ENCODE measurements at regions not wholly inside any gene's neighbourhood (a gene's known extent, or its start where the extent isn't known, plus 50 kb on each side); places are given as distances from the start of the nearest gene placed in this dataset.

DNA sequence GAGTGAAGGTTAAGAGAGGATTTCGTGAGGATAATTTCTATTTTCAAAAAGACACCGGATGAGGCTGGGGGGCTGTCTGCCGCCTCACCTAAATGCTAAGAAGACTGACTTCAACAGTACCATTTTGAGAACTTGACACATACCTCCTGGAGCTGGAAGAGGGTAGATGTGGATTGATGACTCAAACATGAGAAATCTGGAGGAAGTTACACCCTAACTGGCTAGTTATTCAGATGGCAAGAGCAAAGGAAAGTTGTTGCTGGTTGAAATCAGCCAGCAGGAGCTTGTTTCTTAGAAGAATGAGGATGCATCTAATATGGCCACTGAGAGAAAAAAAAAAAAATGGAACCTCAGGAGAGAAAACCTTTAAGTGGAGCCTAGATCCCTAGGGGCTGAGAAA lies 76.2 kb upstream of the KIAA1217 start:
- DNase-seq (ENCODE audit: low read depth) = no peak

DNA sequence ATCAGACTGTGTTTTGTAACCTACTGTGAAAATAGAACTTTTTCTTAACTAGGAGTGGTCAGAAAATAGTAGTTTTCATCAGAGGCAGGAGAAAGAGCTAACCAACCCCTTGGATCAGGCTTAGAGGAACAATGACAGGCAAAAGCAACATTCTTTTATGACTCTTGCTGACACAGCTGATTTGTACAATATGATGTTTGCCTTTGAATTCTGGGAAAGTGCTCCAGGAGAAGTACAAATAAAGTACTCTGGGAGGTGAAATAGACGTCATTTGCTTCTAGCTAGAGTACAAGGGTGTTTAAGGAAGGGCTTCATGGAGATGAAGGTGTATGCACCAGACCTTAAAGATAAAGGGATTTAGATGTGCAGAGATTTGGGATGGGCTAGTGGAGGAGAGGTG lies 75.1 kb upstream of the KIAA1217 start:
- no peak for DNase-seq (ENCODE audit: low read depth)

DNA sequence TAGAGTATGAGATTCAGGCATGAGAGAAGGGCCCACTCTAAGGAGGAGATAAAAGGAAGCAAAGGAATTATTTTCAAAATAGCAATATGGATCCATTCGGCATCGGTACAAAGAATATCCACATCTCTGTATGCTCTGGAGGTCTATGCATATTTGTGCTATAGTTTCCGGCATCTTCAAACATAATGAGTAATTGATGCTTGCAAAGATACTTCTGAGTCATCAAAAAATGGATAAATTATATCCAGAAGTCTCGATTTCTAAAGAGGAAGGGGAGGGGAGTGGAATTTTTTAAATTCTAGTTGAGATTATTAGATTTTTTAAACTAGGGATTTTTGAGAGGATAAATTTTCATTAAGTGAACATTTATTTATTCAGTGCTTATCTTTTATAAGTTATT lies 72.9 kb upstream of the KIAA1217 start:
- no peak for DNase-seq (ENCODE audit: low read depth)

DNA sequence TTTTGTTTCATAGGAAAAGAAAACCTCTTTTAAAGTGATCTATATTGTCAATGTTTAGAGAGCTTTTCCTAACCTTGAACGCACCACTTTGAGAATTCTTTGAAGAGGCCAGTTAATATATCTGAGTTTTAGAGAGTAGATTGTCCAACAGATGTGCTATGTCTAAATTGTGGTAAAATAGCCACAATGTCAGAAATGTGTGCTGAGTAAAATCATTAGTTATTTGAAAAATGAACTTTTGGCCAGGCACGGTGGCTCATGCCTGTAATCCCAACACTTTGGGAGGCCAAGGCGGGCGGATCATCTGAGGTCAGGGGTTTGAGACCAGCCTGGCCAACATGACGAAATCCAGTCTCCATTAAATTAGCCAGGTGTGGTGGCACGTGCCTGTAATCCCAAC lies 61.6 kb upstream of the KIAA1217 start:
- no peak for DNase-seq (ENCODE audit: low read depth)

DNA sequence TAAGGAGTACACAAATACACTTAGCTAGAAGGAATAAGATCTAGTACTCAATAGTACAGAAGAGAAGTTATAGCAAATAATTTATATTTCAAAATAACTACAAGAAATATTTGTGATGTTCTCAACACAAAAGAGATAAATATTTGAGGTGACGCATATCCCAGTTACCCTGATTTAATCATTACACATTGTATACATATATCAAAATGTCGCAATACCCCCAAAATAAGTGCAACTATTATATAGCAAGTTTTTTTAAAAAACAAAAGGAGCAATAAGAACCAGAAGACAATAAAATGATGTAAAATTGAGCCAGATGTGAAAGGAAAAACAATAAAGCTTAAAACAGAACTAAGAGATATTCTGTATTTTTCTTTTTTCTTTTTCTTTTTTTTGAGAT lies 59.3 kb upstream of the KIAA1217 start:
- DNase-seq (ENCODE audit: low read depth) = no peak

DNA sequence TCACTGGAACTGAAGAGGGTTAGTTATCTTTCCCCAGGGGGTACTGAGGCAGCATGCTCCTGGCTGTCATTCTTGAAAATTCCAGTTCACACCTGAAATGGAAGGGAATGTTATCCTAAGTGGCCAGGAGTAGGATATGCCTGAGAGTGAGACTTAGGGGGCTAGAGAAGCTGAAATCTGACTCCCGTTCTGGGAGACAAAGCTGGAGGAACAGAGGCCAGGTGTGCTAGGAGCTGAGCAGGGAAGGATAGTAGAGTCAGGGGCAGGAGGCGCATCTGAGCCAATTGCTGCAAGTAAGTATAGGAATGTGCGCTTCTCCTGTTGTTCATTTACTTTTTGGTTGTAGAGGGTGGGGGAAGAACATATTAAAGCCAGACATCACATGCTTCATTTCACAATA lies 58.1 kb upstream of the KIAA1217 start:
- DNase-seq (ENCODE audit: low read depth) = no peak

DNA sequence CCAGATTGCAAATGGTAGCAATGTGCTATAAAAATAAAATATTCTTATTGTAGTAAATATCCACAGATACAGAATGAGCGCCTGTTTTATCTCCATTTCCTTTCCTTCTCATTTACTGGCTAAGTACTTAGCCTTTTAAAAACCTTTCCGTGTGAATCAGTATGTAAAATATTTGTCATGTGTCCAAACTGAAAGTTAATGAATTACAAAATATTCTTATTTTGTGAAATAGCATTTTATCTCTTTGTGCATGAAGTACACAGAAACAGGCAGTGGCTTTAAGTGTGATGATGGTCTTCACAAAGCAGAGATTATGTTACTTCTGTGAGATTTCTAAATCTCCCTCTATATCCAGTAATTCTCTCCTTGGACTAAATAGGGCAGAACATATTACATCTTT lies 56.7 kb upstream of the KIAA1217 start:
- no peak for DNase-seq (ENCODE audit: low read depth)

DNA sequence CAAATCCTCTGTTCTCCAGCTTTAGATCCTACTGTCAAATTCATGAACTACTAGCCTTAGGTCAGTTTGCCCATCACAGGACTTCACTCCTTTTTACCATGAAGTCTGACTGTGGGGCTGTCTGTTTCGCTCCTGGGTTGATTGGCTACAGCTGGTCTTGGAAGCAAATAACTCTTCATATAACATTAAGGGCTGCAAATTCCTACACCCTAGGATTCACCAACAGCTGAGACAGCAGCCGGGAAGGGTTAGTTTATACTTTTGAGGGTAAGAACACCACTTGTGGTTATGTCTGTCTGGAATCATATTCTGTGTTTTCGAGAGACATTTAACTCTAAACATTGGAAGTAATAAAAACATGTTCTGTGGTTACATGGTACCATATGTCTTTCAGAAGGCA lies 55.9 kb upstream of the KIAA1217 start:
- no peak for DNase-seq (ENCODE audit: low read depth)

DNA sequence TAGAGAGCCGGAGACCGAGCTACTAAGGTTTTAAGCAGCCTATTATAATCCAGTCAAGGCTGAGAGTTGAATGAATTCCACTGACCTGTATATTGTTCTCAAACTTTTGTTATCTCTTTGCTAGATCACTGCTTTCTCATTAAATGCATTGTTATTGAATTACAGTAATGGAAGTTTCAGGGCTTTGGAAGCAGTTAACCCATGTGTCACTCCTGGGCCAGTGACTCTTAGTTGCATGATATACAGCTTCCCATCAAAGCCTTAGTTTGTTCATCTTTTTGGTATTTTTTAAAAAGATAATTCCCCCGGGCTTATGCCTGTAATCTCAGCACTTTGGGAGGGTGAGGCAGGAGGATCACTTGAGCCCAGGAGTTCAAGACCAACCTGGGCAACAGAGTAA lies 55.4 kb upstream of the KIAA1217 start:
- no peak for DNase-seq (ENCODE audit: low read depth)

DNA sequence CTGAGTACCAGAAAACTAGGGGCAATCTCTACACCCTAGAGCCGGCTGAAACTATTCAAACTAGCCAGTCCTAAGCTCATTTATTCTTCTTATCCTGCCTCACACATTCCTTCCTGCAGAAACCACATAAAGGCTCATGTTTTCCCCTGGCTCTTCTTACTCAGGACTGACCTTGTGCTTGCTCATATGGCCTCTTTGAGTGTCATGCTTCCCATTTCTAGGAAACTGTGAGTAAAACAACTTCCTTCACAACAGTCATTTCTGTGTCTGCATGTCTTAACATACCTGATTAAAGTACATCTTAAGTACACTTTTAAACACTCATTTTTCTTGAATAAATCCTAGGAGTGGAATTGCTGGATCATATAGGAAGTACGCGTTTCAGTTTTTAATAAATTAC lies 52.3 kb upstream of the KIAA1217 start:
- DNase-seq (ENCODE audit: low read depth) = no peak

DNA sequence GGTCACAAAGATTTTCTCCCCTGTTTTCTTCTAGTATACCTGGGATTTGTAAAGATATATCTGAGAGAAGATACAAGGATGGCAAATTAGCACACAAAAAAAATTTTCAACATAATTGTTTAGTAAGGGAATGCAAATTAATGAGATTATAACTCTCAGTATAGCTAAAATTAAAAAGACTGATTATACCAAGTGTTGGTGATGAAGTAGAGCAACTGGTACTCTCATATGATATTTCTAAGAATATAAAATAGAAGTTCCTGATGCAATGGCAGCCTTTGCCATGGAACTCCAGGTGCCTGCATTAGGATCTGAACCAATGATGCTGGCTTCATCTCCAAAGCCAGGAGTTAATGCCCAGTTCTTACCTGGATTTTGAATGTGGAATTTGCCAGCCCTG lies 51.4 kb upstream of the KIAA1217 start:
- no peak for DNase-seq (ENCODE audit: low read depth)
